NCI-H774 (cell line): ENCODE measurements at regions not wholly inside any gene's neighbourhood (a gene's known extent, or its start where the extent isn't known, plus 50 kb on each side); places are given as distances from the start of the nearest gene placed in this dataset.

Source experiments
- DNase-seq: peaks from one replicate; lab custom pipeline; 2025; lab: John Stamatoyannopoulos, UW

- DNase-seq = no peak
These were observed 171.6 kb upstream of the ZNF507 start for GRCh38 chr19:32173836-32174235.

GRCh38 chr19:32174386-32175113 lies 170.9 kb upstream of the ZNF507 start:
- DNase-seq = no peak

- no peak for DNase-seq
These were observed 168.8 kb upstream of the ZNF507 start for GRCh38 chr19:32176591-32176990.

- DNase-seq = no peak
These were observed 167.7 kb upstream of the ZNF507 start for GRCh38 chr19:32177686-32178085.

- DNase-seq = no peak
These were observed 167.0 kb upstream of the ZNF507 start for GRCh38 chr19:32178401-32178800.

GRCh38 chr19:32178956-32179355 lies 166.5 kb upstream of the ZNF507 start:
- no peak for DNase-seq

- DNase-seq = no peak
These were observed 164.0 kb upstream of the ZNF507 start for GRCh38 chr19:32181216-32181920.

GRCh38 chr19:32186542-32187330 lies 158.7 kb upstream of the ZNF507 start:
- no peak for DNase-seq

GRCh38 chr19:32188921-32189320 lies 156.5 kb upstream of the ZNF507 start:
- no peak for DNase-seq

GRCh38 chr19:32189956-32190706 lies 155.3 kb upstream of the ZNF507 start:
- DNase-seq = no peak

GRCh38 chr19:32191921-32192320 lies 153.5 kb upstream of the ZNF507 start:
- DNase-seq = no peak

GRCh38 chr19:32195706-32196610 lies 149.5 kb upstream of the ZNF507 start:
- DNase-seq = no peak

GRCh38 chr19:32196690-32197420 lies 148.6 kb upstream of the ZNF507 start:
- DNase-seq = no peak

- DNase-seq = no peak
These were observed 147.2 kb upstream of the ZNF507 start for GRCh38 chr19:32197896-32198882.

- no peak for DNase-seq
These were observed 145.8 kb upstream of the ZNF507 start for GRCh38 chr19:32199501-32200040.

GRCh38 chr19:32200312-32201038 lies 144.9 kb upstream of the ZNF507 start:
- DNase-seq = no peak

- no peak for DNase-seq
These were observed 144.2 kb upstream of the ZNF507 start for GRCh38 chr19:32201211-32201610.

GRCh38 chr19:32201636-32202051 lies 143.8 kb upstream of the ZNF507 start:
- no peak for DNase-seq
